ENCODE measurements at regions not wholly inside any gene's neighbourhood (a gene's known extent, or its start where the extent isn't known, plus 50 kb on each side); places are given as distances from the start of the nearest gene placed in this dataset.

- BruUV-seq (replicated peaks): no TSS peak
- no peak overlapping the region for H3K27ac ChIP-seq (ENCODE audit: low read depth, low read length, poor library complexity, severe bottlenecking)
- no peak overlapping the region for H3K4me2 ChIP-seq (ENCODE audit: low read length)
- no peaks in the 10 kb centered on the region for H3K9me2 ChIP-seq (ENCODE audit: insufficient read depth, low read length)
- no peak for DNase-seq (ENCODE audit: low spot score)
- H3K36me3 ChIP-seq (ENCODE audit: insufficient read depth, low read length): no peaks in the 10 kb centered on the region
- CTCF ChIA-PET (ENCODE audit: unreplicated experiment): no interaction called here
- no peaks in the 10 kb centered on the region for H3K9me3 ChIP-seq (ENCODE audit: low read length)
- no peaks in the 10 kb centered on the region for H3K4me1 ChIP-seq (ENCODE audit: insufficient read depth, low read length, poor library complexity, severe bottlenecking)
- H2AFZ ChIP-seq (ENCODE audit: low read length): no peak overlapping the region
- intact Hi-C loops (cut with micrococcal nuclease; ENCODE audit: unreplicated experiment): no loop called here
- H4K20me1 ChIP-seq (ENCODE audit: insufficient read depth, low read length): no peaks in the 10 kb centered on the region
- no peak for TF ChIP-seq CTCF (conservative IDR thresholded peaks at IDR 0.05; ENCODE audit: low read length)
- no peak for TF ChIP-seq EZH2phosphoT487 (IDR thresholded peaks at IDR 0.05; ENCODE audit: borderline replicate concordance, low read depth, low read length)
- H3K79me2 ChIP-seq (ENCODE audit: insufficient read depth, low read depth, low read length): no peaks in the 10 kb centered on the region
- POLR2A ChIA-PET: interaction anchor here (1.5 kb wide), 1 partner anchor 10 kb away, joined by 6 read pairs; no protein-coding TSS in a partner anchor
- H3K4me3 ChIP-seq (ENCODE audit: low read depth, low read length, poor library complexity, severe bottlenecking): no peak overlapping the region
Measured at GRCh38 chr2:114192362-114192761, 250.1 kb upstream of the DPP10 start.

GRCh38 chr2:114201781-114202180, 240.7 kb upstream of the DPP10 start:
- H3K4me1 ChIP-seq (ENCODE audit: insufficient read depth, low read length, poor library complexity, severe bottlenecking): no peaks in the 10 kb centered on the region
- DNase-seq (ENCODE audit: low spot score): peak; percentile 8
- H2AFZ ChIP-seq (ENCODE audit: low read length): no peak overlapping the region
- H3K4me3 ChIP-seq (ENCODE audit: low read depth, low read length, poor library complexity, severe bottlenecking): no peak overlapping the region
- no peaks in the 10 kb centered on the region for H3K9me2 ChIP-seq (ENCODE audit: insufficient read depth, low read length)
- peak; percentile 44; the same call in 1 of the 2 replicates for TF ChIP-seq CTCF (conservative IDR thresholded peaks at IDR 0.05; ENCODE audit: low read length)
- TF ChIP-seq EZH2phosphoT487 (IDR thresholded peaks at IDR 0.05; ENCODE audit: borderline replicate concordance, low read depth, low read length): no peak
- CTCF ChIA-PET (ENCODE audit: unreplicated experiment): no interaction called here
- H3K79me2 ChIP-seq (ENCODE audit: insufficient read depth, low read depth, low read length): no peaks in the 10 kb centered on the region
- intact Hi-C loops (cut with micrococcal nuclease; ENCODE audit: unreplicated experiment): no loop called here
- no TSS peak for BruUV-seq (replicated peaks)
- no peaks in the 10 kb centered on the region for H4K20me1 ChIP-seq (ENCODE audit: insufficient read depth, low read length)
- POLR2A ChIA-PET: no interaction called here
- no peak overlapping the region for H3K4me2 ChIP-seq (ENCODE audit: low read length)
- no peak overlapping the region for H3K27ac ChIP-seq (ENCODE audit: low read depth, low read length, poor library complexity, severe bottlenecking)
- H3K36me3 ChIP-seq (ENCODE audit: insufficient read depth, low read length): no peaks in the 10 kb centered on the region
- H3K9me3 ChIP-seq (ENCODE audit: low read length): no peaks in the 10 kb centered on the region

GRCh38 chr2:114203679-114204078, 238.8 kb upstream of the DPP10 start:
- ChIA-PET POLR2A (no interaction called here), CTCF (ENCODE audit: unreplicated experiment) (no interaction called here)
- Histone ChIP-seq H2AFZ (ENCODE audit: low read length) (no peak overlapping the region), H3K4me3 (ENCODE audit: low read depth, low read length, poor library complexity, severe bottlenecking) (no peak overlapping the region), H3K36me3 (ENCODE audit: insufficient read depth, low read length) (no peaks in the 10 kb centered on the region), H3K9me3 (ENCODE audit: low read length) (no peaks in the 10 kb centered on the region), H3K4me1 (ENCODE audit: insufficient read depth, low read length, poor library complexity, severe bottlenecking) (no peaks in the 10 kb centered on the region), H3K4me2 (ENCODE audit: low read length) (no peak overlapping the region), H3K9me2 (ENCODE audit: insufficient read depth, low read length) (no peaks in the 10 kb centered on the region), H3K79me2 (ENCODE audit: insufficient read depth, low read depth, low read length) (no peaks in the 10 kb centered on the region), H4K20me1 (ENCODE audit: insufficient read depth, low read length) (no peaks in the 10 kb centered on the region), H3K27ac (ENCODE audit: low read depth, low read length, poor library complexity, severe bottlenecking) (no peak overlapping the region)
- TF ChIP-seq EZH2phosphoT487 (IDR thresholded peaks at IDR 0.05; ENCODE audit: borderline replicate concordance, low read depth, low read length): no peak
- no peak for TF ChIP-seq CTCF (conservative IDR thresholded peaks at IDR 0.05; ENCODE audit: low read length)
- no TSS peak for BruUV-seq (replicated peaks)
- no peak for DNase-seq (ENCODE audit: low spot score)
- intact Hi-C loops (cut with micrococcal nuclease; ENCODE audit: unreplicated experiment): no loop called here

Measured in OCI-LY7 (cell line).